ENCODE measurements at regions not wholly inside any gene's neighbourhood (a gene's known extent, or its start where the extent isn't known, plus 50 kb on each side); places are given as distances from the start of the nearest gene placed in this dataset.

- TF ChIP-seq EP300 (IDR thresholded peaks at IDR 0.05; ENCODE audit: low read depth in 2 of 2, low read length in 2 of 2) (no peak), EP300 (CRISPR knock-in tag; IDR thresholded peaks at IDR 0.05; ENCODE audit: borderline replicate concordance) (no peak), MBNL3 (CRISPR knock-in tag; conservative IDR thresholded peaks at IDR 0.05) (no peak), CTCF (CRISPR knock-in tag; IDR thresholded peaks at IDR 0.05) (no peak), ARNT (IDR thresholded peaks at IDR 0.05) (no peak), ATF7 (IDR thresholded peaks at IDR 0.05) (no peak), ATF7 (CRISPR knock-in tag; IDR thresholded peaks at IDR 0.05) (no peak), ZNF567 (CRISPR knock-in tag; IDR thresholded peaks at IDR 0.05; ENCODE audit: borderline replicate concordance) (no peak), CREM (IDR thresholded peaks at IDR 0.05) (no peak), CREM (CRISPR knock-in tag; IDR thresholded peaks at IDR 0.05) (no peak), ZNF639 (CRISPR knock-in tag; conservative IDR thresholded peaks at IDR 0.05) (no peak)
- TF ChIP-seq, protein P1, sequence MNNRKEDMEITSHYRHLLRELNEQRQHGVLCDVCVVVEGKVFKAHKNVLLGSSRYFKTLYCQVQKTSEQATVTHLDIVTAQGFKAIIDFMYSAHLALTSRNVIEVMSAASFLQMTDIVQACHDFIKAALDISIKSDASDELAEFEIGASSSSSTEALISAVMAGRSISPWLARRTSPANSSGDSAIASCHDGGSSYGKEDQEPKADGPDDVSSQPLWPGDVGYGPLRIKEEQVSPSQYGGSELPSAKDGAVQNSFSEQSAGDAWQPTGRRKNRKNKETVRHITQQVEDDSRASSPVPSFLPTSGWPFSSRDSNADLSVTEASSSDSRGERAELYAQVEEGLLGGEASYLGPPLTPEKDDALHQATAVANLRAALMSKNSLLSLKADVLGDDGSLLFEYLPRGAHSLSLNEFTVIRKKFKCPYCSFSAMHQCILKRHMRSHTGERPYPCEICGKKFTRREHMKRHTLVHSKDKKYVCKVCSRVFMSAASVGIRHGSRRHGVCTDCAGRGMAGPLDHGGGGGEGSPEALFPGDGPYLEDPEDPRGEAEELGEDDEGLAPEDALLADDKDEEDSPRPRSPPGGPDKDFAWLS (CRISPR knock-in tag; IDR thresholded peaks at IDR 0.05; ENCODE audit: borderline replicate concordance), result no peak
These were observed 366.9 kb upstream of the GALNT5 start for GRCh38 chr2:156890529-156891148.

Data from HepG2 (cell line).